ENCODE measurements at regions not wholly inside any gene's neighbourhood (a gene's known extent, or its start where the extent isn't known, plus 50 kb on each side); places are given as distances from the start of the nearest gene placed in this dataset.

DNA sequence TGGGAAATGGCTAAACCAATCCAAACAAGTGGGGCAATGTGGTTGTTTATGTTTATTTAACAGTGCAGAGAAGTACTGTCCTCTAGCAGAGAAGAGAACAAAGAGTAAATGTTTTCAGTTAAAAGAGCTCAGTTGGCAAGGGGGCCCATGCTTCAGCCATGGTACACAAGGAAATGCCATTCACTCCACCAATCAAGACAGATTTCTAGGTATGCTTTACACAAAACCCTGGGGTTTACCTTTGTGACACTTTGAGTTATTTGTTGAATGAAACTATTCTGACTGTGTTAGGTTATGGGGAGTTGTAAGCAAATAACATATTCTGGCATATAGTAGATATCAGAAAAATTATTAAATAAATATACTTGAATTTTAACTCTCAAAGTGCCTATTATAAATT, 228.5 kb upstream of the MME start:
- POLR2A ChIA-PET: no interaction called here

DNA sequence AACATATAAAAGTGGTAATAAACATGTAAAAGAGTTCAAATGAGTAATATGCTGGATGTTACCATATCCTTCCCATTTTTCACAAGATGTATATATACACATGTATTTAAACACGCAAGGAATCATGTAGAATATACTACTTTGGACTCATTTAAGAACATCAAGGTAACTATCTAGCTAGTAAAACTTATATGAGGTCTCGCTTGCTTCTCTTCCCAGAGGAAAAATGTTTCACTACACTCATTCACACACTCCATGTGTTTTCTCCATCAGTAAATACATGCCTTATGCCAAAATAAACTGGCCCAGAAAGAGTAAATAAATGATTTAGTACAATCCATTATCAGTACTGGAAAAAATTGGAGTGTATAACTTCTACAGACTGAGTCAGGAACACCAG, 229.2 kb upstream of the MME start:
- TF ChIP-seq, protein P1, sequence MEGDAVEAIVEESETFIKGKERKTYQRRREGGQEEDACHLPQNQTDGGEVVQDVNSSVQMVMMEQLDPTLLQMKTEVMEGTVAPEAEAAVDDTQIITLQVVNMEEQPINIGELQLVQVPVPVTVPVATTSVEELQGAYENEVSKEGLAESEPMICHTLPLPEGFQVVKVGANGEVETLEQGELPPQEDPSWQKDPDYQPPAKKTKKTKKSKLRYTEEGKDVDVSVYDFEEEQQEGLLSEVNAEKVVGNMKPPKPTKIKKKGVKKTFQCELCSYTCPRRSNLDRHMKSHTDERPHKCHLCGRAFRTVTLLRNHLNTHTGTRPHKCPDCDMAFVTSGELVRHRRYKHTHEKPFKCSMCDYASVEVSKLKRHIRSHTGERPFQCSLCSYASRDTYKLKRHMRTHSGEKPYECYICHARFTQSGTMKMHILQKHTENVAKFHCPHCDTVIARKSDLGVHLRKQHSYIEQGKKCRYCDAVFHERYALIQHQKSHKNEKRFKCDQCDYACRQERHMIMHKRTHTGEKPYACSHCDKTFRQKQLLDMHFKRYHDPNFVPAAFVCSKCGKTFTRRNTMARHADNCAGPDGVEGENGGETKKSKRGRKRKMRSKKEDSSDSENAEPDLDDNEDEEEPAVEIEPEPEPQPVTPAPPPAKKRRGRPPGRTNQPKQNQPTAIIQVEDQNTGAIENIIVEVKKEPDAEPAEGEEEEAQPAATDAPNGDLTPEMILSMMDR (IDR thresholded peaks at IDR 0.05): no peak
- H3K36me3 Mint-ChIP-seq (ENCODE audit: low read depth): no peaks in the 10 kb centered on the region
- H3K9me3 Mint-ChIP-seq: peaks cover 1% of the 10 kb centered on the region
- H3K4me3 Mint-ChIP-seq: no peak overlapping the region
- no peak overlapping the region for H3K27ac Mint-ChIP-seq
- no peaks in the 10 kb centered on the region for H3K4me1 Mint-ChIP-seq (ENCODE audit: low read depth)
- H3K27me3 Mint-ChIP-seq: no peaks in the 10 kb centered on the region
- ChIA-PET CTCF (no interaction called here), POLR2A (no interaction called here)
- intact Hi-C loops (cut with micrococcal nuclease): no loop called here
- no peak for ATAC-seq
- no peak for DNase-seq

More for the DNA sequence above, 228.5 kb upstream of the MME start:
- peaks cover 1% of the 10 kb centered on the region for H3K9me3 Mint-ChIP-seq
- H3K36me3 Mint-ChIP-seq (ENCODE audit: low read depth): no peaks in the 10 kb centered on the region
- H3K4me3 Mint-ChIP-seq: no peak overlapping the region
- intact Hi-C loops (cut with micrococcal nuclease): no loop called here
- DNase-seq (no peak), ATAC-seq (no peak)
- H3K4me1 Mint-ChIP-seq (ENCODE audit: low read depth): no peaks in the 10 kb centered on the region
- TF ChIP-seq, protein P1 (IDR thresholded peaks at IDR 0.05): no peak
- H3K27me3 Mint-ChIP-seq: no peaks in the 10 kb centered on the region
- CTCF ChIA-PET: no interaction called here
- H3K27ac Mint-ChIP-seq: no peak overlapping the region

DNA sequence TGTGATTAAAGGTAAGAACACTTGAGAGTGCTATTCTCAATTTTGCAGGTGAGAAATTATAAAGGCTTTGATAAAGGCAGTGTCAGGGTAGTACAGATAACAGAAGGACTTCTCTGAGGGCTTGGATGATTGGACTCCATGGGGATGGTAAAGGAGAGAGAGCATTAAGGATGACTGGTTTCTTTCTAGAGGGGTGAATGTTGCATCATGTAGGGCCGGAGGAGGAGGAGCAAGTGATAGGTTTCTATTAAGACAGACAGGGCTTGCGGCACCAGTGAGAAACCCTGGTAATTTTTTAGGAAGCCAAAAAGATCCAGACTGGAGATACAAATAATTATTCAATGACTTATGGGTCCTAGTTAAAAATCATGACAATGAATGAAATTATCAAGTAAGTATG, 230.7 kb upstream of the MME start:
- TF ChIP-seq, protein P1 (IDR thresholded peaks at IDR 0.05): no peak
- no peak overlapping the region for H3K4me3 Mint-ChIP-seq
- H3K9me3 Mint-ChIP-seq: peaks cover under 1% of the 10 kb centered on the region
- H3K27ac Mint-ChIP-seq: no peak overlapping the region
- intact Hi-C loops (cut with micrococcal nuclease): no loop called here
- ChIA-PET POLR2A (no interaction called here), CTCF (no interaction called here)
- ATAC-seq (no peak), DNase-seq (no peak)
- no peaks in the 10 kb centered on the region for H3K4me1 Mint-ChIP-seq (ENCODE audit: low read depth)
- no peaks in the 10 kb centered on the region for H3K36me3 Mint-ChIP-seq (ENCODE audit: low read depth)
- H3K27me3 Mint-ChIP-seq: no peaks in the 10 kb centered on the region

DNA sequence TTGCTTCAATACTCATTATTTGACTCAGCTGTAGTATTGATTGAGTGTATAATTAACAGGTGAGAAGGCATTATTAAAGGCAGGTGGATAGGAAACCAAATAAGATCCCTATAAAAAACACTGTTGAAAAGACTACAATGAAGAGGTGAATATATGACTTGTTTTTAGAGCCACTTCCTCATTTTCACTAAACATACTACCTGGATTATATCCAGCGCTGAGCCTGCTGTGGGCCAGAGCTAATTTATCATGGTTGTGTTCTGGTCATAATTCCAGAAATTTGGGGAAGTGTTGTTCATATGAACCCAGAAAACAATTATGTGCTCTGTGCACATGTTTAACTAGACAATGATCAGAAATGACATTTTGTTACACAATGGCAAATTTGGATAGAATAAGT, 235.3 kb upstream of the MME start:
- H3K4me3 Mint-ChIP-seq: no peak overlapping the region
- TF ChIP-seq, protein P1 (IDR thresholded peaks at IDR 0.05): no peak
- no peaks in the 10 kb centered on the region for H3K9me3 Mint-ChIP-seq
- ATAC-seq: no peak
- POLR2A ChIA-PET: no interaction called here
- intact Hi-C loops (cut with micrococcal nuclease): no loop called here
- CTCF ChIA-PET: no interaction called here
- no peaks in the 10 kb centered on the region for H3K4me1 Mint-ChIP-seq (ENCODE audit: low read depth)
- H3K36me3 Mint-ChIP-seq (ENCODE audit: low read depth): no peaks in the 10 kb centered on the region
- no peak overlapping the region for H3K27ac Mint-ChIP-seq
- no peaks in the 10 kb centered on the region for H3K27me3 Mint-ChIP-seq
- no peak for DNase-seq

DNA sequence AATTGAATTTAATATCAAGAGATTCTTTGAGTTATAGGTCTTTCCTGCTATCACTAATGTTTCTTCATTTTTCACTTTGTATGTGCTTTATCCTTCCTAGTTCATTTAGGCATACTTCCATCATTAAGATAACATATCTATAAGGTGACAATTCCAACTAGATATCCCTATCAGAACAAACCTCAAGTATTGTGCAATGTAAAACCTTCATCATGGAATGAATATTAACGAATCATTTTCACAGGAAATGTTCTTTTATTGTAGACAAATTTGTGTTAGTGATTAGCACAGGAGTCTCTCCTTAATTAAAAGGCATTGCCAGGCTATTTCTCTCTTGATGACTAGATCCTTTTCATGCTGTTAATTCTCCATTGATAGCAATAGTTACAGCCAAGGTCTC, 236.5 kb upstream of the MME start:
- TF ChIP-seq, protein P1 (IDR thresholded peaks at IDR 0.05): no peak
- ChIA-PET POLR2A (no interaction called here), CTCF (no interaction called here)
- H3K27me3 Mint-ChIP-seq: peaks cover 2% of the 10 kb centered on the region
- H3K9me3 Mint-ChIP-seq: no peaks in the 10 kb centered on the region
- DNase-seq (no peak), ATAC-seq (no peak)
- intact Hi-C loops (cut with micrococcal nuclease): no loop called here
- no peaks in the 10 kb centered on the region for H3K36me3 Mint-ChIP-seq (ENCODE audit: low read depth)
- no peak overlapping the region for H3K4me3 Mint-ChIP-seq
- H3K4me1 Mint-ChIP-seq (ENCODE audit: low read depth): no peaks in the 10 kb centered on the region
- no peak overlapping the region for H3K27ac Mint-ChIP-seq

Measured in activated CD8-positive, alpha-beta T cell treated with anti-CD3 and anti-CD28 coated beads for 36 hours (primary cell).